GM18498 (cell line): ENCODE measurements at regions not wholly inside any gene's neighbourhood (a gene's known extent, or its start where the extent isn't known, plus 50 kb on each side); places are given as distances from the start of the nearest gene placed in this dataset.

ENCODE experiments used
- ATAC-seq: cut with Tn5 transposase; IDR thresholded peaks from one replicate; pipeline ENCODE4 v1.9.1; 2021; ENCODE audit warnings: mild to moderate bottlenecking, moderate library complexity; ENCODE audit not compliant: unreplicated experiment

- ATAC-seq = no peak
Observed at GRCh38 chr22:49660794-49661781, 166.6 kb downstream of the BRD1 start.

- ATAC-seq = no peak
Observed at GRCh38 chr22:49660321-49660720, 167.4 kb downstream of the BRD1 start.

GRCh38 chr22:49659924-49660315 is 167.8 kb downstream of the BRD1 start:
- ATAC-seq = no peak

- no peak for ATAC-seq
Observed at GRCh38 chr22:49659281-49659923, 168.3 kb downstream of the BRD1 start.

GRCh38 chr22:49658902-49659280 is 168.8 kb downstream of the BRD1 start:
- ATAC-seq = no peak

GRCh38 chr22:49657974-49658590 is 169.6 kb downstream of the BRD1 start:
- no peak for ATAC-seq

GRCh38 chr22:49657275-49657973 is 170.2 kb downstream of the BRD1 start:
- peak; percentile 58 for ATAC-seq

- ATAC-seq = peak; percentile 64
Observed at GRCh38 chr22:49656883-49657274, 170.8 kb downstream of the BRD1 start.

- ATAC-seq = no peak
Observed at GRCh38 chr22:49656291-49656851, 171.3 kb downstream of the BRD1 start.

- ATAC-seq = no peak
Observed at GRCh38 chr22:49655168-49655812, 172.4 kb downstream of the BRD1 start.

GRCh38 chr22:49650336-49651241 is 177.1 kb downstream of the BRD1 start:
- no peak for ATAC-seq

GRCh38 chr22:49649166-49650068 is 178.3 kb downstream of the BRD1 start:
- no peak for ATAC-seq

- ATAC-seq = no peak
Observed at GRCh38 chr22:49648053-49648452, 179.6 kb downstream of the BRD1 start.

GRCh38 chr22:49647627-49648026 is 180.0 kb downstream of the BRD1 start:
- ATAC-seq = no peak

GRCh38 chr22:49646876-49647275 is 180.8 kb downstream of the BRD1 start:
- no peak for ATAC-seq

GRCh38 chr22:49645791-49646550 is 181.7 kb downstream of the BRD1 start:
- no peak for ATAC-seq

GRCh38 chr22:49645257-49645656 is 182.4 kb downstream of the BRD1 start:
- ATAC-seq = no peak
